ENCODE measurements at regions not wholly inside any gene's neighbourhood (a gene's known extent, or its start where the extent isn't known, plus 50 kb on each side); places are given as distances from the start of the nearest gene placed in this dataset.

DNA sequence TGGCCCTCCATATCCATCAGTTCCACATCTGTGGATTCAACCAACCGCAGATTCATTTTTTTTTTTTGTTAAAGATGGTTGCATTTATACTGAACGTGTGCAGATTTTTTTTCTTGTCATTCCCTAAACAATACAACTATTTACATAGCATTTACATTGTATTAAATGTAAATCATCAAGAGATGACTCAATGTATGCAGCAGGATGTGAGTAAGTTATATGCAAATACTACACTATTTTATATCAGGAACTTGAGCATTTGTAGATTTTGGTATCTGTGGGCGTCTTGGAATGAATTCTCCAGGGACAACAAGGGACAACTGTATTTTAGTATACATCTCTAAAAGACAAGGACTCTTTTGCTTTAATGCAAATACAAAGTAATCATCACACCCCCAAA lies 299.2 kb upstream of the ZNF608 start:
- ChIA-PET POLR2A (no interaction called here), CTCF (no interaction called here)
- Histone ChIP-seq H3K27me3 (ENCODE audit: control insufficient read depth, insufficient read depth, low read length) (no peaks in the 10 kb centered on the region), H3K36me3 (ENCODE audit: control insufficient read depth, insufficient read depth, low read length) (no peaks in the 10 kb centered on the region), H3K4me3 (ENCODE audit: low read depth in 2 of 2, low read length in 2 of 2) (no peak overlapping the region), H3K9me3 (ENCODE audit: control insufficient read depth, insufficient read depth, low read depth, low read length) (no peaks in the 10 kb centered on the region), H3K4me1 (ENCODE audit: control insufficient read depth, insufficient read depth, low read length) (peaks cover 28% of the 10 kb centered on the region), H3K27ac (ENCODE audit: low read length) (peak overlapping the region; percentile 82; the same call in 1 of the 2 replicates)
- TF ChIP-seq TCF7L2 (IDR thresholded peaks at IDR 0.05; ENCODE audit: low read depth, low read length) (no peak), SIN3A (IDR thresholded peaks at IDR 0.05; ENCODE audit: borderline replicate concordance, insufficient read depth, low read depth, low read length) (no peak), POLR2AphosphoS5 (IDR thresholded peaks at IDR 0.05; ENCODE audit: low read depth, low read length) (no peak)
- TF ChIP-seq, protein P1, sequence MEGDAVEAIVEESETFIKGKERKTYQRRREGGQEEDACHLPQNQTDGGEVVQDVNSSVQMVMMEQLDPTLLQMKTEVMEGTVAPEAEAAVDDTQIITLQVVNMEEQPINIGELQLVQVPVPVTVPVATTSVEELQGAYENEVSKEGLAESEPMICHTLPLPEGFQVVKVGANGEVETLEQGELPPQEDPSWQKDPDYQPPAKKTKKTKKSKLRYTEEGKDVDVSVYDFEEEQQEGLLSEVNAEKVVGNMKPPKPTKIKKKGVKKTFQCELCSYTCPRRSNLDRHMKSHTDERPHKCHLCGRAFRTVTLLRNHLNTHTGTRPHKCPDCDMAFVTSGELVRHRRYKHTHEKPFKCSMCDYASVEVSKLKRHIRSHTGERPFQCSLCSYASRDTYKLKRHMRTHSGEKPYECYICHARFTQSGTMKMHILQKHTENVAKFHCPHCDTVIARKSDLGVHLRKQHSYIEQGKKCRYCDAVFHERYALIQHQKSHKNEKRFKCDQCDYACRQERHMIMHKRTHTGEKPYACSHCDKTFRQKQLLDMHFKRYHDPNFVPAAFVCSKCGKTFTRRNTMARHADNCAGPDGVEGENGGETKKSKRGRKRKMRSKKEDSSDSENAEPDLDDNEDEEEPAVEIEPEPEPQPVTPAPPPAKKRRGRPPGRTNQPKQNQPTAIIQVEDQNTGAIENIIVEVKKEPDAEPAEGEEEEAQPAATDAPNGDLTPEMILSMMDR (IDR thresholded peaks at IDR 0.05), result no peak
- TF ChIP-seq, protein P2, sequence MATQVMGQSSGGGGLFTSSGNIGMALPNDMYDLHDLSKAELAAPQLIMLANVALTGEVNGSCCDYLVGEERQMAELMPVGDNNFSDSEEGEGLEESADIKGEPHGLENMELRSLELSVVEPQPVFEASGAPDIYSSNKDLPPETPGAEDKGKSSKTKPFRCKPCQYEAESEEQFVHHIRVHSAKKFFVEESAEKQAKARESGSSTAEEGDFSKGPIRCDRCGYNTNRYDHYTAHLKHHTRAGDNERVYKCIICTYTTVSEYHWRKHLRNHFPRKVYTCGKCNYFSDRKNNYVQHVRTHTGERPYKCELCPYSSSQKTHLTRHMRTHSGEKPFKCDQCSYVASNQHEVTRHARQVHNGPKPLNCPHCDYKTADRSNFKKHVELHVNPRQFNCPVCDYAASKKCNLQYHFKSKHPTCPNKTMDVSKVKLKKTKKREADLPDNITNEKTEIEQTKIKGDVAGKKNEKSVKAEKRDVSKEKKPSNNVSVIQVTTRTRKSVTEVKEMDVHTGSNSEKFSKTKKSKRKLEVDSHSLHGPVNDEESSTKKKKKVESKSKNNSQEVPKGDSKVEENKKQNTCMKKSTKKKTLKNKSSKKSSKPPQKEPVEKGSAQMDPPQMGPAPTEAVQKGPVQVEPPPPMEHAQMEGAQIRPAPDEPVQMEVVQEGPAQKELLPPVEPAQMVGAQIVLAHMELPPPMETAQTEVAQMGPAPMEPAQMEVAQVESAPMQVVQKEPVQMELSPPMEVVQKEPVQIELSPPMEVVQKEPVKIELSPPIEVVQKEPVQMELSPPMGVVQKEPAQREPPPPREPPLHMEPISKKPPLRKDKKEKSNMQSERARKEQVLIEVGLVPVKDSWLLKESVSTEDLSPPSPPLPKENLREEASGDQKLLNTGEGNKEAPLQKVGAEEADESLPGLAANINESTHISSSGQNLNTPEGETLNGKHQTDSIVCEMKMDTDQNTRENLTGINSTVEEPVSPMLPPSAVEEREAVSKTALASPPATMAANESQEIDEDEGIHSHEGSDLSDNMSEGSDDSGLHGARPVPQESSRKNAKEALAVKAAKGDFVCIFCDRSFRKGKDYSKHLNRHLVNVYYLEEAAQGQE (IDR thresholded peaks at IDR 0.05; ENCODE audit: insufficient read depth in 1 of 2, low read depth in 2 of 2, low read length in 1 of 2), result no peak
- DNase-seq (ENCODE audit: low read depth, low spot score), result peak; percentile 38
- ATAC-seq, result peak; percentile 74
- intact Hi-C loops (cut with micrococcal nuclease; ENCODE audit: unreplicated experiment), result no loop called here
- no TSS peak for BruUV-seq (replicated peaks)
- in situ Hi-C loops (cut with HindIII; ENCODE audit: low pct_unique_long_range_greater_than_20kb, low sequenced_read_pairs), result no loop called here

DNA sequence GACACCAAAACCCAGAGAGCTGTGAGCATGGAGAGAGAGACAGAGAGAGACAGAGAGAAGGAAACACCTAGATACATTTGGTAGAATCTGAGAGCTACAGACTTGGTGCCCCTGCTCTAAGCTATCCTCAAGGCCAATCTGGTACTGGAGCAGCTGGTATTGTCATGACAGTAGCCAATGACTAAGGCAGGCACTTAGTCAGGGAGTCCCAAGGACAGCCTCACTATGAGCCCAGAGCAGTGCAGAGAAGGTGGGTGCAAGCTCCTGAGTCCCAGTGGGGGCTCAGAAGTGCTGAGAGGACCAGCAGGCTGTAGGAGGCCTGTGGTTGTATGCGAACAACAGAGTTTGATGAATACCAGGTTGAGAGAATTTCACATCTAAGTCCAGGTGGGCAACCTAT lies 300.4 kb upstream of the ZNF608 start:
- peak overlapping the region; percentile 59 for H3K27ac ChIP-seq (ENCODE audit: low read length)
- H3K9me3 ChIP-seq (ENCODE audit: control insufficient read depth, insufficient read depth, low read depth, low read length), result no peaks in the 10 kb centered on the region
- TF ChIP-seq, protein P2 (IDR thresholded peaks at IDR 0.05; ENCODE audit: insufficient read depth in 1 of 2, low read depth in 2 of 2, low read length in 1 of 2), result no peak
- TF ChIP-seq, protein P1 (IDR thresholded peaks at IDR 0.05), result no peak
- TF ChIP-seq TCF7L2 (IDR thresholded peaks at IDR 0.05; ENCODE audit: low read depth, low read length), result no peak
- TF ChIP-seq POLR2AphosphoS5 (IDR thresholded peaks at IDR 0.05; ENCODE audit: low read depth, low read length), result no peak
- TF ChIP-seq SIN3A (IDR thresholded peaks at IDR 0.05; ENCODE audit: borderline replicate concordance, insufficient read depth, low read depth, low read length), result no peak
- in situ Hi-C loops (cut with HindIII; ENCODE audit: low pct_unique_long_range_greater_than_20kb, low sequenced_read_pairs), result no loop called here
- no peak for DNase-seq (ENCODE audit: low read depth, low spot score)
- CTCF ChIA-PET, result no interaction called here
- no peak overlapping the region for H3K4me3 ChIP-seq (ENCODE audit: low read depth in 2 of 2, low read length in 2 of 2)
- peaks cover 28% of the 10 kb centered on the region for H3K4me1 ChIP-seq (ENCODE audit: control insufficient read depth, insufficient read depth, low read length)
- no peaks in the 10 kb centered on the region for H3K36me3 ChIP-seq (ENCODE audit: control insufficient read depth, insufficient read depth, low read length)
- H3K27me3 ChIP-seq (ENCODE audit: control insufficient read depth, insufficient read depth, low read length), result no peaks in the 10 kb centered on the region
- POLR2A ChIA-PET, result no interaction called here
- BruUV-seq (replicated peaks), result no TSS peak
- intact Hi-C loops (cut with micrococcal nuclease; ENCODE audit: unreplicated experiment), result no loop called here
- ATAC-seq, result no peak
